ENCODE measurements at regions not wholly inside any gene's neighbourhood (a gene's known extent, or its start where the extent isn't known, plus 50 kb on each side); places are given as distances from the start of the nearest gene placed in this dataset.

DNA sequence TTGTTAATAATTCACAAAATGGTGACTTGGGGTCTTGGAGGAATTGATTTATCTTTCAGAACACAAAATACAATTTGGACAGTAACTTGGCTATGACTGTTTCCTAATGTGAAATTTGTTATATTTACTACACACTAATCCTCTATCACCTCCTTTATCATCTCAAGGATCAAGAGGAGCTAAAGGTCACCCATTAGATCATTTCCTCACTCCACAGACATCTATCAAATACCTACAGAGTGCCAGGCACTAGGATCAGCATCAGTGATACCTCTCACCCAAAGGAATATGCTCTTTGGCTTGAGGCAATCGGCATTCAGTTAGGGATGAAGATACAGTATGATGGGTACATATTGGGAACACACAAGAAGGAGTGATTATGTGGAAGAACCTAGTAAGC lies 132.1 kb downstream of the INHBA start:
- Histone ChIP-seq H2BK120ac (replicated peaks; ENCODE audit: low read depth, low read length) (no peak overlapping the region), H3K79me1 (ENCODE audit: low read depth, low read length) (no peaks in the 10 kb centered on the region; the same call in 1 of the 2 replicates), H3K23ac (ENCODE audit: insufficient read length) (no peak overlapping the region), H3K14ac (ENCODE audit: insufficient read length) (no peak overlapping the region), H4K8ac (ENCODE audit: extremely low read depth, insufficient read depth, low read length) (no peak overlapping the region), H3K27me3 (replicated peaks in 1 of 4; ENCODE audit: control insufficient read depth in 3 of 4, extremely low read depth in 1 of 4, insufficient read depth in 3 of 4, low read length in 3 of 4) (no peaks in the 10 kb centered on the region), H4K5ac (ENCODE audit: insufficient read length, low read depth, low read length) (no peak overlapping the region), H3K36me3 (ENCODE audit: control insufficient read depth in 2 of 4, insufficient read depth in 4 of 4, low read length in 3 of 4) (no peaks in the 10 kb centered on the region), H3K9me3 (ENCODE audit: insufficient read depth in 2 of 2, low read depth in 1 of 2, low read length in 1 of 2) (no peaks in the 10 kb centered on the region), H2BK20ac (ENCODE audit: low read length) (no peak overlapping the region), H2BK12ac (ENCODE audit: low read depth, low read length) (no peak overlapping the region), H3K18ac (ENCODE audit: extremely low read depth, low read length) (no peak overlapping the region), H3K4ac (replicated peaks; ENCODE audit: insufficient read length, low read depth, low read length) (no peak overlapping the region), H2BK15ac (ENCODE audit: low read length) (no peak overlapping the region), H3K4me1 (replicated peaks in 1 of 4; ENCODE audit: control insufficient read depth in 3 of 4, insufficient read depth in 4 of 4, low read length in 3 of 4) (peaks cover 0 to 7% (median 6%) of the 10 kb centered on the region in 4 experiments; a peak in 3 of 7 replicates), H3K23me2 (ENCODE audit: low read depth, low read length) (no peaks in the 10 kb centered on the region), H3K4me2 (ENCODE audit: insufficient read depth in 1 of 2, low read depth in 2 of 2, low read length in 2 of 2) (no peak overlapping the region), H2BK5ac (ENCODE audit: low read depth, low read length) (no peak overlapping the region), H2AK5ac (ENCODE audit: low read depth, low read length) (no peak overlapping the region), H4K20me1 (replicated peaks in 1 of 2; ENCODE audit: control insufficient read depth in 1 of 2, insufficient read depth in 2 of 2, low read length in 2 of 2) (no peaks in the 10 kb centered on the region), H2AFZ (ENCODE audit: low read length) (no peak overlapping the region), H3K27ac (ENCODE audit: low read depth, low read length) (no peak overlapping the region), H3K9ac (replicated peaks in 1 of 4; ENCODE audit: extremely low read depth in 1 of 4, low read depth in 3 of 4, low read length in 3 of 4) (no peak overlapping the region), H3K56ac (replicated peaks; ENCODE audit: insufficient read length, low read depth, low read length) (no peak overlapping the region), H3K4me3 (ENCODE audit: extremely low read depth in 1 of 4, insufficient read depth in 2 of 4, low read depth in 3 of 4, low read length in 4 of 4) (no peak overlapping the region), H4K91ac (replicated peaks; ENCODE audit: insufficient read length, low read length) (no peak overlapping the region), H3K79me2 (ENCODE audit: control insufficient read depth in 1 of 2, insufficient read depth in 2 of 2, low read length in 2 of 2) (no peaks in the 10 kb centered on the region)
- ChIA-PET POLR2A (ENCODE audit: partially characterized antibody) (no interaction called here), CTCF (ENCODE audit: partially characterized antibody) (no interaction called here)
- 100% methylated on average over 1 of the region's 1 CpG; no CpG with 5 or more reads in 1 of the 2 experiments for WGBS, 2 experiments (ENCODE audit: extremely low coverage in 1 of 2, insufficient coverage in 1 of 2, insufficient read length in 1 of 2, insufficient replicate concordance in 2 of 2, low coverage in 1 of 2, low lambda C conversion rate in 2 of 2, missing lambda C conversion rate in 1 of 2)
- FAIRE-seq (no peak), DNase-seq (ENCODE audit: low read depth in 1 of 2, low spot score in 2 of 2) (no peak)
- TF ChIP-seq EP300 (IDR thresholded peaks at IDR 0.05; ENCODE audit: borderline replicate concordance in 1 of 2, low read depth in 2 of 2, low read length in 2 of 2) (no peak), PHF8 (conservative IDR thresholded peaks at IDR 0.05; ENCODE audit: low read depth, low read length) (no peak), CEBPB (IDR thresholded peaks at IDR 0.05; ENCODE audit: low read depth, low read length) (no peak), RNF2 (IDR thresholded peaks at IDR 0.05; ENCODE audit: borderline replicate concordance, low read depth, low read length, missing control alignments, poor library complexity, severe bottlenecking) (no peak), TBP (IDR thresholded peaks at IDR 0.05; ENCODE audit: low read depth, low read length) (no peak), SAP30 (IDR thresholded peaks at IDR 0.05; ENCODE audit: insufficient read depth, insufficient replicate concordance, low read length) (no peak), TEAD4 (IDR thresholded peaks at IDR 0.05; ENCODE audit: low read depth, low read length) (no peak), YY1 (IDR thresholded peaks at IDR 0.05; ENCODE audit: low read depth, low read length) (no peak), SP1 (IDR thresholded peaks at IDR 0.05; ENCODE audit: low read depth, low read length) (no peak), ZNF274 (IDR thresholded peaks at IDR 0.05; ENCODE audit: borderline replicate concordance, extremely low read depth, low read length) (no peak)
- TF ChIP-seq, protein P1, sequence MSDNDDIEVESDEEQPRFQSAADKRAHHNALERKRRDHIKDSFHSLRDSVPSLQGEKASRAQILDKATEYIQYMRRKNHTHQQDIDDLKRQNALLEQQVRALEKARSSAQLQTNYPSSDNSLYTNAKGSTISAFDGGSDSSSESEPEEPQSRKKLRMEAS (IDR thresholded peaks at IDR 0.05): no peak
